ENCODE measurements at regions not wholly inside any gene's neighbourhood (a gene's known extent, or its start where the extent isn't known, plus 50 kb on each side); places are given as distances from the start of the nearest gene placed in this dataset.

- TF ChIP-seq POLR2A (IDR thresholded peaks at IDR 0.05; ENCODE audit: extremely low read depth, insufficient read length) (no peak), CTCF (IDR thresholded peaks at IDR 0.05; ENCODE audit: low read depth, low read length) (no peak)
Observed at GRCh38 chrX:140586951-140587350, 82.1 kb upstream of the SOX3 start.

Measured in NB4 (cell line).